A549 (cell line): ENCODE measurements at regions not wholly inside any gene's neighbourhood (a gene's known extent, or its start where the extent isn't known, plus 50 kb on each side); places are given as distances from the start of the nearest gene placed in this dataset.

Source experiments
- ATAC-seq, 2 experiments: fragments of 200-7000 bp in 1 of 2; fragments of >200 bp in 1 of 2; cut with Nextera tagmentation in 1 of 2; cut with Tn5 transposase in 1 of 2; 3 replicates each; pipeline versions ENCODE4 v1.8.0 to v1.9.1; 2018 to 2020; ENCODE audit warnings: mild to moderate bottlenecking in 1 of 2, moderate library complexity in 1 of 2
- CTCF ChIA-PET: fragments of 300-600 bp; sonication (Branson Sonifier 250); formaldehyde crosslinking; extraction: SDS; loops from one replicate; lab custom pipeline; 2021; ENCODE audit warnings: antibody characterized with exemption, inconsistent platforms; lab: Yijun Ruan, JAX
- POLR2A ChIA-PET: fragments of 350-600 bp; formaldehyde crosslinking; extraction: SDS; loops from one replicate; lab custom pipeline; 2021; ENCODE audit warnings: antibody characterized with exemption, inconsistent platforms; lab: Yijun Ruan, JAX
- DNase-seq, 2 experiments: peaks; one replicate each; pipeline versions ENCODE4 v3.0.0 to v3.0.0-alpha.2; 2011 to 2016; ENCODE audit warnings: low read depth in 1 of 2, low spot score in 1 of 2
- FAIRE-seq: peaks from 2 replicates; lab custom pipeline; 2011; peaks lifted over from hg19 to GRCh38; lab: Jason Lieb, UNC
- H3K27ac ChIP-seq, 2 experiments: fragments of >200 bp; sonication (Bioruptor Twin); formaldehyde crosslinking; 3 replicates each; pipeline ENCODE4 v1.5.1; 2016 to 2017
- H3K4me1 ChIP-seq: fragments of >200 bp; sonication (Bioruptor Twin); formaldehyde crosslinking; 3 replicates; pipeline ENCODE4 v1.6.1; 2016
- H3K4me2 ChIP-seq: fragments of >200 bp; sonication (Bioruptor Twin); formaldehyde crosslinking; 3 replicates; pipeline ENCODE4 v1.6.1; 2016
- H3K4me3 ChIP-seq: fragments of >200 bp; sonication (Bioruptor Twin); formaldehyde crosslinking; 3 replicates; pipeline ENCODE4 v1.5.1; 2016
- H3K9me3 ChIP-seq: fragments of >200 bp; sonication (Bioruptor Twin); formaldehyde crosslinking; 3 replicates; pipeline ENCODE4 v1.6.1; 2016
- CBX8 ChIP-seq: fragments of 200-600 bp; sonication (generic); IDR thresholded peaks from 2 replicates; pipeline ENCODE4 v1.6.1; 2016
- CHD4 ChIP-seq: fragments of 200-600 bp; sonication (generic); IDR thresholded peaks from 2 replicates; pipeline ENCODE4 v1.6.1; 2016; ENCODE audit warnings: antibody characterized with exemption, mild to moderate bottlenecking, borderline replicate concordance
- EP300 ChIP-seq, 2 experiments: fragments of >200 bp; sonication (Bioruptor Twin); formaldehyde crosslinking; IDR thresholded peaks; 2 replicates in 1 of 2; 3 replicates in 1 of 2; pipeline ENCODE4 v1.6.1; 2016 to 2017
- GATA3 ChIP-seq: IDR thresholded peaks from 2 replicates; pipeline ENCODE4 v1.6.1; 2012; ENCODE audit warnings: borderline replicate concordance
- HOXA7 ChIP-seq: fragments of 250-450 bp; sonication (Bioruptor Pico); IDR thresholded peaks from 2 replicates; pipeline ENCODE4 v1.5.0; 2020; ENCODE audit warnings: mild to moderate bottlenecking, moderate library complexity
- HOXB13 ChIP-seq: fragments of 250-450 bp; sonication (Bioruptor Pico); IDR thresholded peaks from 2 replicates; pipeline ENCODE4 v1.5.0; 2020; ENCODE audit warnings: low read depth, mild to moderate bottlenecking, moderate library complexity
- MAFK ChIP-seq: fragments of 450-650 bp; IDR thresholded peaks from 2 replicates; pipeline ENCODE4 v1.6.1; 2014; ENCODE audit not compliant: partially characterized antibody
- MAZ ChIP-seq: fragments of 150-350 bp; IDR thresholded peaks from 2 replicates; pipeline ENCODE4 v1.6.1; 2014; ENCODE audit warnings: antibody characterized with exemption, low read depth, low read length, borderline replicate concordance
- NFE2L2 ChIP-seq: fragments of 150-350 bp; conservative IDR thresholded peaks from 2 replicates; pipeline ENCODE4 v1.6.1; 2014; ENCODE audit warnings: low read length
- RAD21 ChIP-seq, 2 experiments: fragments of >200 bp in 1 of 2; sonication (Bioruptor Twin) in 1 of 2; formaldehyde crosslinking in 1 of 2; IDR thresholded peaks in 1 of 2; conservative IDR thresholded peaks in 1 of 2; 2 replicates in 1 of 2; 3 replicates in 1 of 2; pipeline ENCODE4 v1.6.1; 2012 to 2018; ENCODE audit warnings: inconsistent platforms in 1 of 2
- RARB ChIP-seq: fragments of 250-450 bp; sonication (Bioruptor Pico); IDR thresholded peaks from 2 replicates; pipeline ENCODE4 v1.8.0; 2021; ENCODE audit warnings: mild to moderate bottlenecking, moderate library complexity
- RFX5 ChIP-seq: fragments of 450-650 bp; IDR thresholded peaks from 2 replicates; pipeline ENCODE4 v1.7.1; 2014; ENCODE audit warnings: antibody characterized with exemption, mild to moderate bottlenecking, moderate library complexity
- RNF2 ChIP-seq: fragments of 200-600 bp; sonication (generic); IDR thresholded peaks from 2 replicates; pipeline ENCODE4 v1.6.1; 2016; ENCODE audit warnings: low read depth, mild to moderate bottlenecking, antibody characterized with exemption, moderate library complexity, borderline replicate concordance
- SMC3 ChIP-seq: fragments of >200 bp; sonication (Bioruptor Twin); formaldehyde crosslinking; IDR thresholded peaks from 3 replicates; pipeline ENCODE4 v1.6.1; 2018; ENCODE audit warnings: inconsistent platforms
- ZC3H11A ChIP-seq: fragments of 450-650 bp; IDR thresholded peaks from 2 replicates; pipeline ENCODE4 v1.6.1; 2014; ENCODE audit warnings: antibody characterized with exemption, mild to moderate bottlenecking
- WGBS: methylation state at CpG from one replicate; pipeline ENCODE4 v1.1.6; 2017; ENCODE audit errors: missing lambda C conversion rate; 5-methylcytosine and 5-hydroxymethylcytosine counted together
- TF ChIP-seq, protein P1 (sequence below): IDR thresholded peaks from 2 replicates; pipeline ENCODE4 v1.6.1; 2012; ENCODE audit warnings: low read depth, borderline replicate concordance
- TF ChIP-seq, protein P2 (sequence below): fragments of >200 bp; sonication (Bioruptor Twin); formaldehyde crosslinking; IDR thresholded peaks from 3 replicates; pipeline ENCODE4 v1.6.1; 2016

DNA sequence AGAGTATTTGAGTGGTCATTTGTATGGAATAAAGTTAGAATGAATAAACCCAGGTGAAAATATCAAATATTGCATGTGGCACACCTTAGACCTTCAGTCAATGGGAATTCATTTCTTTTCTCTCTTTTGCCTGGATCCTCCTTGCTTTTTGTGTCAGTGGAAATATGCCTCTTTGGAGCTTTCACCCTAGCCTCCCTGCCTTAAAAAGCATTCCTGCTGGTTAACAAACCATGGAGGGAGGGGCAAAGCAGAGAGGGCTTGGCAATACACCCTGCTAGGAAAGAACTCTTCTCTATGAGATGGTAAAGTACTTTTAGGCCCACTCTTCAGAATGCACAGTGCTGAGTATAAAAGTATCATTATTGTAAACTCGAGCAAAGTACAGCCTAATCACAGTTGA, 383.7 kb downstream of the DMAC1 start:
- POLR2A ChIA-PET = no interaction called here
- Histone ChIP-seq H3K27ac (no peak overlapping the region), H3K4me2 (no peak overlapping the region), H3K4me1 (no peaks in the 10 kb centered on the region), H3K9me3 (no peaks in the 10 kb centered on the region), H3K4me3 (no peak overlapping the region)
- DNase-seq (no peak), FAIRE-seq (no peak), ATAC-seq (no peak)
- CTCF ChIA-PET = no interaction called here
- no peak for TF ChIP-seq RFX5
- TF ChIP-seq CBX8 = no peak
- TF ChIP-seq RARB (CRISPR knock-in tag) = no peak
- TF ChIP-seq RAD21 (conservative IDR thresholded peaks at IDR 0.05 in 1 of 2, IDR thresholded peaks at IDR 0.05 in 1 of 2) = no peak
- no peak for TF ChIP-seq CHD4
- TF ChIP-seq RNF2 = no peak
- WGBS = 0% methylated on average over 1 of the region's 1 CpG

DNA sequence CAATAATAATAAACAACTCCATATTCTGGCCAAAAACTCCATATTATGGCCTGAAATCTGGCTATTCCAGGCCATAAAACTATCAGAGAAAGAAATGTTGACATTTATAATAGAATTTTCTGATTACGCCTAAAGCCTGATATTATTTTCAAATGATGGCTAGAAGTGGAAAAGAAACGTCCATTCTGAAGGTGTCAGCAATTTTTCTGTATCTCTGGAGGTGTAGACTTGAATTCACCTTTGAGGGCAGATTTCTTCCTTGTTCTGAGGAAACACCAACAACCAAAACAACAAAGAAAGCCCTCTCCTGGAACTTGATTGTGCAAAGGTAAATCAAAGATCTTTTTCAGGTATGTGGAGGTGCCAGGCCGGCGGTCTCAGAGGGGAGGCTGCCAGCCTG, 390.7 kb downstream of the DMAC1 start:
- DNase-seq (no peak), FAIRE-seq (no peak)
- Histone ChIP-seq H3K9me3 (no peaks in the 10 kb centered on the region), H3K4me3 (no peak overlapping the region), H3K4me1 (no peaks in the 10 kb centered on the region), H3K27ac (no peak overlapping the region), H3K4me2 (no peak overlapping the region)
- POLR2A ChIA-PET = no interaction called here
- 73% methylated on average over 4 of the region's 4 CpGs for WGBS
- TF ChIP-seq MAFK (peak; percentile 68), RAD21 (conservative IDR thresholded peaks at IDR 0.05 in 1 of 2, IDR thresholded peaks at IDR 0.05 in 1 of 2) (no peak)
- TF ChIP-seq, all 56 proteins: peak for 1
- CTCF ChIA-PET = no interaction called here
- ATAC-seq = no peak

DNA sequence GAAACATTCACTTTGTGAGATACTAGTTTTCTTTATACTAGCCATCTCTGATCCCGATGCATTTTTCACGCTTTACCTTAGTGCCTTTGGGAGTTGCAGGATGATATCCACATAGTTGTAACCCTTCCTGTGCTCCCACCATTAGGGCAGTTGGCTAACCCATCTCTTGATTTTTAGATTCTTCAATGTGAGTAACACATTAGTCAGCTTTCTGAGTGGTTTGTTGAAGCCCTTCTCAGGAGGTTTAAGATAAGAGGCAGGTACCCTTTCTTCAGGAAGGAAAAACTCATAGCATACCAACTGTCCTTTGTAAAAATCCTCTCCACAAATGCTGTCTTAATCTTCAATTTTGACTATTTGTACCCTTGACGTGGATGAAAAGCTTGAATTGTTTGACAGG, 392.3 kb downstream of the DMAC1 start:
- no peak overlapping the region for H3K4me3 ChIP-seq
- no peaks in the 10 kb centered on the region for H3K4me1 ChIP-seq
- no peak overlapping the region for H3K4me2 ChIP-seq
- ChIA-PET CTCF (no interaction called here), POLR2A (no interaction called here)
- H3K27ac ChIP-seq = no peak overlapping the region
- no peaks in the 10 kb centered on the region for H3K9me3 ChIP-seq
- no peak for DNase-seq
- 54% methylated on average over 3 of the region's 3 CpGs for WGBS
- no peak for ATAC-seq
- no peak for TF ChIP-seq MAZ
- no peak for FAIRE-seq

DNA sequence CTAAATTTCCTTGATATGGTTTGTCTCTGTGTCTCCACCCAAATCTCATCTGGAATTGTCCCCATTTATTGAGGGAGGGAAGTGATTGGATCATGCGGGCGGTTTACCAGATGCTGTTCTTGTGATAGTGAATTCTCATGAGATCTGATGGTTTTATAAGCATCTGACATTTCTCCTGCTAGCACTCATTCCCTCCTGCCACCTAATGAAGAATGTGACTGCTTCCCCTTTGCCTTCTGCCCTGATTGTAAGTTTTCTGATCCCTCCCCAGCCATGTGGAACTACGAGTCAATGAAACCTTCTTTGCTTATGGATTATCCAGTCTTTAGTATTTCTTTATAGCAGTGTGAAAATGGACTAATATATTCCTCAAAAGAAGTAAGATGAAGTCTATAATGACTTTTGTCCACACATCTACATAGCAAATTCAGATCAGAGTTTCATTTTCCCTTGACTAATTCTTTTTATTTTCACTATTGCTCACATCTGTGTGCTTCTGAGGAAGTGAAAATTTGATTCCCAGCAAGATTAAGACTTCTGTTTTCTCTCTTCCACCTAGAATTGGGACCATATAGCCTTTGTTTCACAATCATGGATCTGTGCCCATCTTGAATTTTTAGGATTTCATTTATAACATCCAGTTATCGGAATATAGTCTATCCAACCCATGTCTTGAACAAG, 393.5 kb downstream of the DMAC1 start:
- ChIA-PET POLR2A (no interaction called here), CTCF (no interaction called here)
- WGBS = 44% methylated on average over 4 of the region's 4 CpGs
- H3K9me3 ChIP-seq = no peaks in the 10 kb centered on the region
- no peak for FAIRE-seq
- H3K4me2 ChIP-seq = no peak overlapping the region
- no peak for DNase-seq
- no peaks in the 10 kb centered on the region for H3K4me1 ChIP-seq
- TF ChIP-seq SMC3 = no peak
- no peak for TF ChIP-seq MAZ
- TF ChIP-seq, protein P1, sequence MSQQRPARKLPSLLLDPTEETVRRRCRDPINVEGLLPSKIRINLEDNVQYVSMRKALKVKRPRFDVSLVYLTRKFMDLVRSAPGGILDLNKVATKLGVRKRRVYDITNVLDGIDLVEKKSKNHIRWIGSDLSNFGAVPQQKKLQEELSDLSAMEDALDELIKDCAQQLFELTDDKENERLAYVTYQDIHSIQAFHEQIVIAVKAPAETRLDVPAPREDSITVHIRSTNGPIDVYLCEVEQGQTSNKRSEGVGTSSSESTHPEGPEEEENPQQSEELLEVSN = no peak
- TF ChIP-seq HOXA7 (CRISPR knock-in tag) = no peak
- TF ChIP-seq EP300 (IDR thresholded peaks at IDR 0.05) = no peak
- TF ChIP-seq NFE2L2 = no peak
- no peak for TF ChIP-seq HOXB13 (CRISPR knock-in tag)
- no peak for TF ChIP-seq ZC3H11A
- TF ChIP-seq CBX8 = no peak
- no peak for TF ChIP-seq RARB (CRISPR knock-in tag)
- no peak for TF ChIP-seq GATA3
- TF ChIP-seq, protein P2, sequence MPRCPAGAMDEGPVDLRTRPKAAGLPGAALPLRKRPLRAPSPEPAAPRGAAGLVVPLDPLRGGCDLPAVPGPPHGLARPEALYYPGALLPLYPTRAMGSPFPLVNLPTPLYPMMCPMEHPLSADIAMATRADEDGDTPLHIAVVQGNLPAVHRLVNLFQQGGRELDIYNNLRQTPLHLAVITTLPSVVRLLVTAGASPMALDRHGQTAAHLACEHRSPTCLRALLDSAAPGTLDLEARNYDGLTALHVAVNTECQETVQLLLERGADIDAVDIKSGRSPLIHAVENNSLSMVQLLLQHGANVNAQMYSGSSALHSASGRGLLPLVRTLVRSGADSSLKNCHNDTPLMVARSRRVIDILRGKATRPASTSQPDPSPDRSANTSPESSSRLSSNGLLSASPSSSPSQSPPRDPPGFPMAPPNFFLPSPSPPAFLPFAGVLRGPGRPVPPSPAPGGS = no peak
- TF ChIP-seq, all 56 proteins: peak for 0
- Histone ChIP-seq H3K4me3 (no peak overlapping the region), H3K27ac (no peak overlapping the region)
- no peak for ATAC-seq
